H1 (cell line): ENCODE measurements at regions not wholly inside any gene's neighbourhood (a gene's known extent, or its start where the extent isn't known, plus 50 kb on each side); places are given as distances from the start of the nearest gene placed in this dataset.

ENCODE experiments used
- ATF2 ChIP-seq: IDR thresholded peaks from 2 replicates; pipeline ENCODE4 v1.6.1; 2012; ENCODE audit warnings: low read length, inconsistent platforms
- E2F6 ChIP-seq: IDR thresholded peaks from 2 replicates; pipeline ENCODE4 v1.6.1; 2012; ENCODE audit warnings: inconsistent platforms
- FOSL1 ChIP-seq: IDR thresholded peaks from 2 replicates; pipeline ENCODE4 v1.6.1; 2011; ENCODE audit warnings: mild to moderate bottlenecking, low read depth, low read length, moderate library complexity; ENCODE audit not compliant: insufficient read depth
- JUN ChIP-seq: IDR thresholded peaks from 2 replicates; pipeline ENCODE4 v1.6.1; 2011; ENCODE audit warnings: low read depth, mild to moderate bottlenecking, improper control_type of control experiment, low read length
- KDM4A ChIP-seq: IDR thresholded peaks from one replicate; pipeline ENCODE4 v1.7.1; 2012; ENCODE audit warnings: low read depth, mild to moderate bottlenecking, moderate library complexity, low read length, inconsistent platforms; ENCODE audit not compliant: severe bottlenecking
- PHF8 ChIP-seq: fragments of 200-600 bp; sonication (generic); conservative IDR thresholded peaks from 2 replicates; pipeline ENCODE4 v1.7.1; 2012; ENCODE audit warnings: low read depth, mild to moderate bottlenecking, inconsistent platforms, low read length, moderate library complexity

- TF ChIP-seq ATF2, result no peak
- TF ChIP-seq KDM4A, result no peak
- TF ChIP-seq PHF8, result no peak
- no peak for TF ChIP-seq E2F6
- TF ChIP-seq JUN, result no peak
- no peak for TF ChIP-seq FOSL1
Observed at GRCh38 chr10:64023926-64024470, 502.8 kb downstream of the REEP3 start (continued).
